Right hindlimb (tissue), 1 donor: ENCODE measurements at regions not wholly inside any gene's neighbourhood (a gene's known extent, or its start where the extent isn't known, plus 50 kb on each side); places are given as distances from the start of the nearest gene placed in this dataset.
A peak's percentile ranks its signal among the peaks of the same experiment; 100 is the strongest.

Experiments used
- DNase-seq: peaks from one replicate; pipeline ENCODE4 v3.0.0-alpha.2; 2018

DNA sequence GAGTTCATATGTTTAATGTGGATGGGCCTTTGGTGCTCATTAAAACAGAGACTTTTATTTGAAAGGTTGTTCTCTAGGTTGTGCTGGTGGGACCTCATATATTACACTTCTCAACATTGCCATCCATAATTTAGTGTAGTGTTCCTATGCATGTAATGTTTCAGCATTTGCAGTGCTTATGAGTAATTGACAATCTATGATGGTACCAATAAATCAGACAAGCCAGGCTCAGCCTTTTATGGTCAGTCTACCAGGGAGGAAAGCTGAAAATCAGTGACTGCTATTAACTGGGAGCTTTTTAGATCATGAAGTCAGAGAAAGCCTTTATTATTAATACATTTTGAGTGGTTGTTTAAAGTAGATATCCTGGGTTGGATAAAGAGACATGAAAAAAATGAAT, 120.1 kb upstream of the SLC28A3 start:
- no peak for DNase-seq

DNA sequence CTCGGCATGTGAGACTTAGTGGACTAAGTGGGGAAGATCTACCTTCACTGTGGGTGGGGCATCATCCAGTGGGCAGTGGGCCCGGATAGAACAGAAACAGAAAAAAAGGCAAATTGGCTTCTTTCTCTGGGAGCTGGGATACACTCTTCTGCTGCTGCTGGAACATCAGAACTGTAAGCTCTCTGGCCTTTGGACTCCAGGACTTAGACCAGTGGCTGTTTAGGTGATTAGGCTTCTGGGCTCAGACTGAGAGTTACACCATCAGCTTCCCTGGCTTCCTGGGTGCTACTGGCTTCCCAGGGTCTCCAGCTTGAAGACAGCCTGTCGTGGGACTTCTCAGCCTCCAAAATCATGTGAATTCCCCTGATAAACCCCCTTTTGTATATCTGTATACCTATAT, 122.7 kb upstream of the SLC28A3 start:
- DNase-seq, result no peak

DNA sequence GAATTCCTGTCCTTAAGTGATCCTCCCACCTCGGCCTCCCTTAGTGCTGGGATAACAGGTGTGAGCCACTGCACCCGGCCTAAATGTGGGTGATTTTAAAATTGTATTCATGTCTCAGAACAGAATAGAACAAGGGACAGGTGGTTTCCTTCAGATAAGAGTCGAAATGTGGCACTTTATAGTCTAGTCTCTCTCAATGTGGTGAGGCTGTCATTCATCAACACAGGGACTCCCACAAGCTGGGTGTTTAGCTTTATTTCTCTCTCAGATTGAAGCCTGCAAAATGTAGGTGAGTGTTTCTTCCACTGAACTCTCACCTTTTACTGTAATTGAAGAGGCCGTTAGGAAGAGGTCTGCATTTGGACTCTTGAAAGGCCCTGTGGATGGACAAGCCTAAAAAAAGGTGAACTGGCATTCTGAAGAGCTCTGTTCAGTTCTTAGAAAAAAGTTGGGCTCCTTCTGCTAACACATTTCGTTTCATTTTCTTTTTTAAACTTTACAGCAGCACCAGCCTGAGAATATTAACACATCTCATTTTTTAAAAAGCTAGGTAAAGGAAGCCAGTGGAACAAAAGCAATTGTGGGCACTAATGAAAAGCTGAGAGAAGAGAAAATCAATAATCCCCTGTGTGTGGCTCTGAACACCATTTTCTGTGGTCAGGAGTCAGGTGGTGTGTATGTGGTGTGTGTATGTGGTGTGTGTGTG, 126.2 kb upstream of the SLC28A3 start:
- no peak for DNase-seq

DNA sequence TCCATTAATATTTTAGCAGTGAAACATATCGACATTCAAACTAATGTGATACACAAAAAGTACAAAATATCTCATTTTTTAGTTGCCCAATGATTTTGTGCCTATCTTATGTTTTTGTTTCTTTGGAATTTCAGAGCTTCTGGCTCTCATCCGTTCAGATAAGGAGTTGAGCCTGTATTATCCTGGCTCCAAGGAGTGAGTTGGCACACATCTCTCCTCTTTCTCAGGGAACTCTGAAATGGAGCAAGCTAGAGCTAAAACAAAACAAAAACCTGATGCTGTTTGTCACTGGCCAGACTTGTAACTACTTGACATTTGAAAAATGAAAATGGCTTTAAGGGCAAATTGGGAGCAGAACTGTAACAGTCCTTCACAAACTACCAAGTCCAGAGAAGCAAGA, 131.3 kb upstream of the SLC28A3 start:
- no peak for DNase-seq

DNA sequence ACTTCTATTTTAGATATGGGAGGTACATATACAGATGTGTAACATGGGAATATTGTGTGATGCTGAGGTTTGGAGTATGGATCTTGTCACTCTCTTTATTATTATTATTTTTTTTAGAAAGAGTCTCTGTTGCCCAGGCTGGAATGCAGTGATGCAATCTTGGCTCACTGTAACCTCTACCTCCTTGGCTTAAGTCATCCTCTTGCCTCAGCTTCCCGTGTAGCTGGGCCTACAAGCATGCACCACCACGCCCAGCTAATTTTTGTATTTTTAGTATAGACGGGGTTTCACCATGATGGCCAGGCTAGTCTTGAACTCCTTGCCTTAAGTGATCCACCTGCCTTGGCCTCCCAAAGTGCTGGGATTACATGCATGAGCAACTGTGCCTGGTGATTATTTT, 138.4 kb upstream of the SLC28A3 start:
- no peak for DNase-seq

DNA sequence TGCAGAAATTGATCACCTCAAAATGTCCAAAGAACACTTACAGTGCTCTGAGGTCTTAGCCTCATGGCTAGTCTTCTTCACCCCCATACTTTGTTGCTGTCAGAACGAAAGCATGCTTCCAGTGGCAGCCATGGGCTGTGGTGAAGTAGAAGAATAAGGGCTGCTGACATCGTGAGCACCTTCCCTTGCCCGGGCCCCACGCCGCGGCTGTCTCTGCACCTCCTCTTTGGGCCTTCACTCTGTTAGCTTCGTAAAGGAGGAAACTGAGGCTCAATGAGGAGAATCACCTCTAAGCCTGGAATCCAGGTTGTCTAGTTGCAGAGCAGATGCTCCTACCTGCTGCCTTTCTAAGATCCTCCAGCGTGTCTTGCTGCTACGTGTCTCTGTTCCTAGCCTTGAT, 139.5 kb upstream of the SLC28A3 start:
- no peak for DNase-seq

DNA sequence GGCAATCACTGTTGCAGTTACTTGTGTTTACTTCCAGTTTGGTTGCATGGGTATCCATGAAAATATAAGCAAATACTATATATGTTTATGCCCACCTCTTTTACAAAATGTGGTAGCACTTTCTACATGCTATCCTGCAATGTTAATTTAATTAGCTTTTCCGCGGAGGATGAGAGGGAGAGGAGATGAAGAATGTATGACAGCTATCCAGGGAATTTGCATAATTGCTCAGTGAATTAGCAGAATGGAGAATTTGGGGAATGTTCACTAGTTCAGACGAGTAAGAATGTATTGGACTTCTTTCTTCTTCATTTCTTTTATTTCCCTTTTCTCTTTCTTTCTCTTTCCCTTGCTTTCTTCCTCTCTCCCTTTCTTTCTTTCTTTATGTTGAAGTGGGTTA, 140.7 kb upstream of the SLC28A3 start:
- no peak for DNase-seq

DNA sequence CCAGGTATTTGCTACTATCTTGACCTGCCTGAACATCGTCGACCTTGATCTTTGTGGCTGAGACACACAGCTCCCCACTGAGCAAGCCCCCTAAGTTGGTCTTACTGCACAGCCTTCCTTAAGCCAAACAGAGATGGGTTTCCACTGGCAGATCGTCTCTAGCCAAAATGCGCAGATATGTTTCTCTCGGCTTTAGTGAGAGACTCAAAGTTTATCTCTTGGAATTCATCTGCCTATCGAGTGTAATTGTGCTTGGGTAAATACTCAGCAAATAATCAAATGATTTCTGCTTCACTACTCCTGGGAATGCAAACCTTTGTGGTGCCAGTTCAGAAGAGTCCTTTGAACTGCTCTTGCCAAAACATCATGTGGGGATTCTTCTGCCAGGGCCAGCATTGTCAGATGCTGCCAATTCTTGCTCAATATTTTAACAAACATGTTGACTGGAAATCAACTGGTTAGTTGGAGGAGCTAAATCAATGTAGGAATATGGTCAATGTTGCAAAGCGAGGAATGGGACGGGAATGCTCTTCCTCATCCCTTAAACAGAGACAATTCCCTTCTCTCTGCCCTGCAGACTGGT, 141.2 kb upstream of the SLC28A3 start:
- no peak for DNase-seq

DNA sequence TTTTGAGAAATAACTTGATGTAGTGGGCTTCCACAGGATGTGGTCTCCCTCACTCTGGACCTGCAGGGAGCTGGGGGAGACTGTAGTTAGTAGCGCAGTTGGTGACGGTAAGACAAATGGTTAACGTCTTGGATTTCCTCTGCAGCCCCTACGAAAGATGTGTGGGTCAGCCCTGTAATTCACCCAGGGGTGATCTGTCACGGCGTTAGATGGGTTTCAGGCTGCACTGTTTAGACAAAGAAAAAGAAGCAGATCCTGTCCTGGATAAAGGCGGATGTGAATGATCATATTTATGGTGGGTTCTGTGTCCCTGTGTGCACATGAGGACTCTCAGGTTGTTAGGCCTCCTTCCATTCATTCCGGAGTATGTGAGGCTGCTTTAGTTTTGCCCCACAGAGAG, 142.0 kb upstream of the SLC28A3 start:
- DNase-seq, result no peak

DNA sequence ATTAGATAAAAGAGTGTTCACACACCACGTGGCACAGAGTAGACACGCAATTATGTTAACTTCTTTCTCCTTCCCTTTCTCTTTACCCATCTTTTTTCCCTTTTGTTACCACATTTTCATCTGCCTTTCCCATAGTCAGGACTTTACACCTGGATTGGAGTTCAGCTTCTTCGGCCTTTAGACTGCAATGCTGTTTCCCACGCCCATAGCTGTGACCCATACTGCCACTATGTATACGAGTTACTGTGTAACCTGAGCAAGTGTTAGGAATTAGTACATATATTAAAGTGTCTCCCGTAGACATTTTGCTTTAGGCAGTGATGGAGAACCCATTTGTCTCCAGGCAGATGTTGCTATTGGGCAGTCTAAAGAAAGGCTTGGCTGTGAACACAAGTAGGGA, 143.6 kb upstream of the SLC28A3 start:
- DNase-seq, result no peak

DNA sequence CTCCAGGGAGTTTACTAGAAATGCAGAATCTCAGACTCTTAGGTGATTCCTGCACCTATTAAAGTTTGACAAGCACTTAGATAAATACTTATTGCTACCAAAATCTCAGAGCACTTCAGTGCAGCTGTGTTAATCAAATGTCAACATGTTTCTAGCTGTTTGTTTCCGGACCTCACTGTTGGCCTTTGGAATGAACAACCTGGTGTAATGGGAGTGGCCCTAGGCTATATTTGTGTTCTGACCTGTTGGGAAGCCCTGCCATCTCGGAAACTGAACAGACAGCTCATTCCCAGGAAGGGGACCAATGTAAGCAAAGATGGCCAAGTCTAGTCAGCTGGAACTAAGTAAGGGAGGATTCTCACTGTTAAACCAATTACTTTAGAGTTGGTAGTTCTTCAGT, 145.0 kb upstream of the SLC28A3 start:
- DNase-seq, result no peak

DNA sequence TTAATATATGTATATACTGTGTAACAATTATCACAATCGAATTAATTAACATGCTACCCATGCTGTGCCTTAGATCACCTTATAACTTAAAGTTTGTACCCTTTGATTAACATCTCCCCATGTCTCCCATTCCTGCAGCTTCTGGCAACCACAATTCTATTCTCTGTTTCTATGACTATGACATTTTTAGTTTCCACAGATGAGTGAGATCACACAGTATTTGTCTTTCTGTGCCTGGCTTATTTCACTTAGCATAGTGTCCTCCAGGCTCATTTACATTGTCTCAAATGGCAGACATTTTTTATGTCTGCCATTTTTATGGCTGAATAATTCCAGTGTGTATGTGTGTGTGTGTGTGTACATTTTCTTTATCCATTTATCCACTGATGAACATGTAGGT, 146.1 kb upstream of the SLC28A3 start:
- DNase-seq, result no peak

DNA sequence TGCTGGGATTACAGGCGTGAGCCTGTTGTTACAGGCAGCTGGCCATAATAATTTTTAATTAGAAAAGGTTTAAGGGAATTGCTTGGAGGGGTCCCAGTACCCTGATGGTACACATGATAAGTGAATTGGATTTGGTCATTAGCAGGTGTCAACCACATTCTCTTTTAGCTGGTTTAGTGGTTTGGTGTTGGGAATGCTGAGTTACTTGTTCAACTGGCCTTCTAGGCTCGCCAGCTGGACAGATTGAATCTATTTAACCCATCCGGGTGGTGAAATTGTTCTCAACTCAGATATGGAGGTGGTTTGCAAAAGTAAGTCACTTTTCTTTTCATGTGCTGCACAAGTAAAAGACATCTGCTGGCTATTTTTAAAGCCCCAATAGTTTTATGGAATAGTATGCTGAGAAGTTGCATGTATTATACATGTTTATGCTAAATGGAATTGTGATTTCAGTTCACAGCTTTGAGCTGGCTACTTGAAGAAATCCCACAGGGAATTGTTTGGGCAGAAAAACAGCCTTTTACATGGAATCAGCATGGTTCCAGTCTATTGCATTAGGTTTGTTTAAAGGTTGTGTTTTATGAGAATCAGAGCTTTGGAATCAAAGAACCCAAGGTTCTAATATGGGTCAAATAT, 149.8 kb upstream of the SLC28A3 start:
- DNase-seq, result no peak

DNA sequence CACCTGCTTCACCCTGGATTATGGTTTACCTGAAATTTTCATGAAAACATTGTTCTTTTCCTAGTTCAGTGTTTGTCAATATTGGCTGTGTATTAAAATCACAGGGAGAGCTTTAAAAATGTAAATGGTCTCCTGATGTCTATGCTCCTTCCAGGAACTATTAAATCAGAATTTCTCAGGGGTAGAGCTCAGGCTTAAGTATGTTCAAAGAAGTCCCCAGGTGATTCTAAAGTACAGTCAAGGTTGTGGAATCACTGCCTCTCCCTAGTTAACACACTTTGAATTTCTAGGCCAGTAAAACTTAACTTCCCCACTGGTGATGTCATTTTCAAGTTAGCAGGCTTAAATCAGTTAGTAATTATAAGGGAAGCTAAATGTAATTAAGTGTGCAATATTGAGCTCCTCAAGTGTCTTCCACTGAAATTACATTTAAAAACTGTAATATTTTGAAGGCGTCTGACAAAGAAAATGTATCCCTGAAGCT, 150.3 kb upstream of the SLC28A3 start:
- no peak for DNase-seq

DNA sequence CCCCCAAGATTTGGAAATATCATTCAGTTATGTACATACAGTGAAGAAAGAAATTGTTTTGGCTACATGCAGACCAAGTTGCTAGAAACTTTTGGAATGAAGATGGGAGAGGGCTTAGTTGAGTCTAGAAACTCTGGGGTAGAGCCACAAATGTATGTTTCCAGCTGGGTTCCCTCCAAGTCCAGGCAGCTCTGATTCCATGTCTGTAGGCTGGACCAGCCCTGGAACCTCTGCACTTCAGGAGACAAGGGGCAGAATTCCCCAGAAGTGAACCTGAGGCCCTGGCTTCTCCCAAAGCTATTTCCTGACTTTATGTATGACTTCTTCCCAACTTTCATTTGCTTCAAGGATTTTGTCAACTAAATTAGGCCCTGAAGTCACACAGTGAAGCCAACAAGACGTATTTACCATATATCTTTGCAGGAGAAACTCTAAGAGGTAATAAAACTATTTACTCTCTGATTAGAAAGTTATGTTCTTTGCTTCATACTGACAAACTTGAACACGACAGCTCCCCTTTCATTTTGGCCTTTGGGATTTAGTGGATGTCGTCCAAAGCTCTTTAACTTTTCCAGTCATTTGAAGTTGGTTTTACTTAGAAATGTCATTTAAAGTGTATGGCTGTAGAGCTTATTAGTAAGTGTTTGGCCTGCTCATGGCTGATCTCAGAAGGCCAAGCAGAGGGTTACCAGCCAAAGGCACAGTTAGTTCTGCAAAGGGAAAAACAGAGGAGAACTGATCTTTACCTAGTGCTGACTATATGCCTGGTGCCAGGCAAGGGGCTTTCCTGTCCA, 152.0 kb upstream of the SLC28A3 start:
- peak; percentile 71 for DNase-seq

DNA sequence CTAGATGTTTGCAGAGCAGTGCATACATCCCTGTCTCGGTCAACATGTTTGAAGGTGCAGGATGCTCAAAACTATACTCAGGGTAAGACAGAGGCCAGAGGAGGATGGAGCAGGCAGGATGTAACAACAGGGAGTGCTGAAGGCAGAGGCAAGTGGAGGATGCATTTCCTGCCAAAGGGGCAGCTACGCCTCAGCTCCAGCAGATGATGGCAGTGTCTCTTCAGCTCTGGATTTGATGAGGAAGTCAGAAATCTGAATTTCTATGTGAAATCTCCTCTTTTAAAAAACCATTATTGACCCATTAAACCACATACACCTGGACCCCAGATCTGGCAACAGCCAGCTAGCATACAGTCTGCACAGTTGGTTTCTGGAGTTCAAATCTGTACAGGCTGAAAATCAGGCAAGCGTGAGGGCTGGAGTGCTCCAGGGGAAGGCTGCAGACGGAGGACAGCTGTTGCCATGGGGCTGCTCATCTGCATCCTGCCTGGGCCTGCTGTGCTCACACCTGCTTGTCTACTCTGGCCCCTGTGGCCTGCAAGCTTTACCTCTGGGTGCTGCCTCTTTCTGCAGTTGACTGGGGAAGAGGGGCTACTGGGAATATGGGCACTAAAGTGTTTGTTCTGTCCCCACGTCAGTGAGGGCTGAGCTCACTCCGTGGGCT, 152.9 kb upstream of the SLC28A3 start:
- no peak for DNase-seq

DNA sequence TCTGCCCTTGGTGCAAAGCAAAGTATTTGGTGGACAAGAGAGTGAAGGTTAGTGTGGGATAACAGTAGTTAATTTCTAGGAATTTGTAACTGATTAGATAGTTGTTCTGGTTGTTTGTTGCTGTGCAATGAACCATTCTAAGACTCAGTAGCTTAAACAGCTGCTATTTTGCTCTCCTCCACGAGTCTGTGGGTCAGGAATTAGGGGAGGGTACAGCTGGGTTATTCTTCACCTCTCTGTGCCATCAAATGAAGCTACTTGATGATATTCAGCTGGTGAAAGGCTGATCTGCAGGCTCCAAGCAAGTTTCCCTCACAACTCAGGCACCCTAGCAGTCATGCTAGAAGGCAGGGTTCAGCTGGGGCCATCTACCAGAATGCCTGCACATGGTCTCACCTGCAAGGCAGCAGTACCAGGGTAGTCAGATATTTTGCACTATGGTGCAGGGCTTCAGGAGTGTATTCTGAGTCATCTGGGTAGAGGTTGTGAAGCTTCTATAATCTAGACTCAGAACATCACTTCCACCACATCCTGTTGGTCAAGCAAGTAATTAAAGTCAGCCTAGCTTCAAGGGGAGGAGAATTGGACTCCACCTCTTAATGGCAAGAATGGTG, 159.5 kb upstream of the SLC28A3 start:
- DNase-seq, result no peak

DNA sequence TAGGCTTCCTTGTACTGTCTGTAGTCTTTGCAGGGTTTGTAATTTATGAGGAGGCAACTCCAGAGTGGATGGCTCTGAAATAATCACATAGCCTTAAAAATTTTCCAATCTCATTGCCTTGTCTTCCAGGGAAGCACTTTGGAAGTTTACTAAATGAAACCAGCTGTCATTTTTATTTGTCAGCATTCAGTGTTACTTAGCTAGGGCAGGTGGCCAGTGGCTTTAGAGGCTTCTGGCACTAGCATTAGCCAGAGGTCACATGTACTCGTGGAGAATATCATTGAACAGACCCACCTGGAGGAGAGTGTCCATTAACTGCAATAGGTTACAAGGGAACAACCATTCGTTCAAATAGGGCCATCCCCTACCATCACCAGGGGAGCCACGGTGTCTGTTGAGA, 160.3 kb upstream of the SLC28A3 start:
- DNase-seq, result no peak

DNA sequence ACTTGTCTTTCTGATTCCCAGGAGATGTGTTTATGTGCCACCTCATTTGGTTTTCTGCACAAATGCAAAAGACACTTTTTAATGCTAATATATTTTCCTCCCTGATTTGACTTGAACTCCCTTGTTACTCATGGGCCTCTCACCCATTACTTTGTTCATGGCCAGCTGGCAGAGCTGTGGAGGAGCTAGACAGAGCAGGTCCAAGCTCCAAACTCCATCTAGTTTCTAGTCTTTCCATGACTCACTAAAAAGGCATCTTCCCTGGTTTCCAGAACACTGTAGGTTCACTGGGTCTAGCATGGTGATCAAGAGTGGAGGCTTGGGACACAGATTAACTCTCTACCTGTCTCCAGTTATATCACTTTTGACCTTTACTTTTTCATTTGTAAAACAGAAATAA, 161.0 kb upstream of the SLC28A3 start:
- no peak for DNase-seq

DNA sequence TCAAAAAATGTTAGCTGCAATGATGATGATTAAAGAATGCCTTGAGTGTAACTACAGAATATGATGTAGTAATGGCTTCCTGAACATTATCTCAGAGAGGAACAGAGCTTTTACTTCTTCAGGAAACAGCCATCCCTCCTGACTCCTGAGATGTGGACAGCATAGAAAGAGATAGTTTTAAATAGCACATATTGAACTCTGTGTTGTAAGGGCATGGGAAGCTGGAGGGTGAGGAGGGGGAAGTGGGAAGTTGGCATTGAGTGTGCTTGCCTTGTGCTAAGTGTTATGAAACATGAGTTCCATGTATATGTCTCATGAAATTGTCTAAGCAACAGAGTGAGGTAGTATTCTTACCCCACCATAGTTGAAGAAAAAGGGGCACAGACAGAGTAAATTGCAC, 161.5 kb upstream of the SLC28A3 start:
- no peak for DNase-seq

DNA sequence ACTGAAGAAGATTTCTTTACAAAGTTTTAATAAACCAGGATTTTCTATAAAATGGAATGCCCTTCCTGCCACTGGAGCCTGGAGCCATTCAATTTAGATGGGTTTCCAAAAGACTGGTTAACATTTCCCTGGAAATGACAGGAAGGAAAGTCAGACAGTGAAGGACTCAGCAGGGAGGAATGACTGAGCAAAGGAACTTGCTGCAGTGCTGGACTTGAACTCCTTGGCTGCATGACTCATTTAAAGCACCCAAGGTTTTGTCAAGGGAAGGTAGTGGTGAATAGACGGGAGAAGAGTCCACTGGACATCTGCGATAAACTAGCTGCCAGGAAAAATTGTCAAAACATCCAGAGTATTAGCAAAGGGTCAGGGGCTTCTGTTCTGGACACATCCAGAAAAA, 163.8 kb upstream of the SLC28A3 start:
- DNase-seq, result no peak

DNA sequence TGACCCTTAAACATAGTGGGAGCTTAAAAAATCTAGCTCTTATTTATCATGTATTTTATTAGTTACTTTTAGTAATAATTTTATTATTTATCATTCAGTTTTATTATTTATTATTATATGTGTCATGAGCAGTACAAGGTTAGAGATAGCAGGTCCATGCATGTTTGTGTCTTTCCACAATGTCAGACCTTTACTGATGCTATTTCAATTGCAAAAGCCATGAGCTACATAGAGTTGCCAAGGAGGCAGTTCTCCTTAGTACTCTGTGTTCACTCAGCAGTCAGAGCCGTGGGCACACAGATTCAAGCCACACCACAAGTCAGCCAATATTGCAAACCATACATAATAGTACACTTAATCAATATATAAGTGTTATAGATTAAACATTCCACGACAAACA, 157.9 kb upstream of the NTRK2 start:
- DNase-seq, result no peak

DNA sequence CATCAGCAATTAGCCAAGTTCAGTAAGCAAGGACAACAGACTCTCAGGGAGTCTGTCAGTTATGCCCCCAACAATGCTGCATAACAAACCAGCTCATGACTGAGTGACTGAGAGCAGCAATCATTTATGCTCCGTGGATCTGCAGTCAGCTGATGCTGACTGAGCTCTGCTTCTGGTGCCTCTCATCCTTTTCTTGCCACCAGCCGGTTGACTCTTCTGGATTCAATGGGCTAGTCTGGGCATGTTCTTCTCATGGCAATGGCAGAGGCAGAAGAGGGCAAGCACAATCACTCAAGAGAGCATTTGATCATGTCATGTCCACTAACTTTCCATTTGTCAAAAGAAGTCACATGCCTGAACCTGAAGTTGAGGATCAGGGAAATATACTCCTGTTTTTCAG, 157.0 kb upstream of the NTRK2 start:
- DNase-seq, result no peak
